ENCODE measurements at regions not wholly inside any gene's neighbourhood (a gene's known extent, or its start where the extent isn't known, plus 50 kb on each side); places are given as distances from the start of the nearest gene placed in this dataset.
"Not testable (repeated sequence)": the region's sequence is repeated elsewhere in the genome, so short reads cannot be mapped to it uniquely, and the experiment has no call there.

DNA sequence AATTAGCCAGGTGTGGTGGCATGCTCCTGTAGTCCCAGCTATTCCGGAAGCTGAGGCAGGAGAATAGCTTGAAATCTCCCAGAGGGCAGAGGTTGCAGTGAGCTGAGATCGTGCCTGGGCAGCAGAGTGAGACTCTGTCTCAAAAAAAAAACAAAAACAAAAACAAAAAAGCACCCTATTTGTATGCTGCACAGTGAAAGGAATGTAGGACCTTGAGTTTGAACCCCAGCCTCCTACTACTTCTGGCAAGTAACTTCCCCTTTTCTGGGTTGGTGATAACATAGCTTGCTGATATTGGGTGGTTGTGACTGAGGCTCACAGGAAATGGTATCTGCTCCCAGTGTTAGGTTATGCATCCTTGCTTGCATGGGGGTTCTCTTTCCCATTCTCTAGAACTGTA is 205.3 kb downstream of the BUB3 start:
- DNase-seq: no peak
- H3K4me3 ChIP-seq (ENCODE audit: insufficient read depth, low read depth, low read length): no peak overlapping the region
- no peaks in the 10 kb centered on the region for H3K36me3 ChIP-seq (replicated peaks; ENCODE audit: control insufficient read depth, insufficient read depth, low read length)
- H3K27me3 ChIP-seq (ENCODE audit: control insufficient read depth, insufficient read depth, low read length): no peaks in the 10 kb centered on the region

DNA sequence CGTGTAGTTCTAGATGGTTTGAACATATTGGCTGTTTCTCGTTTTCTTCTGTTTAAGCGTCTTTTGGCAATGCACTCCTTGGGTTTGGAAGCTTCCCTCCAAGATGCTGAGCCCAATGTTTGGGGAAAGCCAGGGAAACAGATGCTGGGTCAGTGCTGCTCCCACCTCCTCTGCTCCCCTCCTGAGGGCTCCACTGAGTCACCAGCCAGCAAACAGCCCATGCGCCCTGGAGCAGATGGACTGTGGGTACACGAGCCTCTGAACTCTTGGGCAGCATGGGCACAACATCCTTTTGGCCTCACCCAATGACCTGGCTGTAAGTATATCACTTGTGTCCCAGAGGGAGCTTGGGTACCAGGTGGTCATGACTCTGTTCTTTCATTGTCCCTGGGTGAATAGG is 207.6 kb downstream of the BUB3 start:
- no peak for DNase-seq
- no peaks in the 10 kb centered on the region for H3K27me3 ChIP-seq (ENCODE audit: control insufficient read depth, insufficient read depth, low read length)

DNA sequence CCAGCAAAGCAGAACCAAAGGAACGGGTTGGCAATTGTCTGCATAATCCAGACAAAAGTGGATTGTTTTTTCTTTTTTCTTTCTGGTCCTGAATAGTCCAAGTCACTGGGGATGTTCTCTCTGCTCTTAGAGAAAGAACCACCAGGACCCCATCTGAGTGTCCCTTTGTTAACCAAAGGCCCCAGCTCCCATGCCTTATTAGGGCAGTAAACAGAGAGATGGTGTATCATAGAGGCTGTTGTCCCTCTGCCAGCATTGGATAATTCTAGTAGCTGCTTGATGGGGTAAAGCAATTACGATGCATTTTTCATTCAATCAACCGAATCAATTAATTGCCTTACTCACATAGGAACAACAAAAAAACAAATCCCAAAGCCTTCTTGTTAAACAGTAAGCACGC is 213.0 kb downstream of the BUB3 start:
- H3K27me3 ChIP-seq (ENCODE audit: control insufficient read depth, insufficient read depth, low read length): no peaks in the 10 kb centered on the region
- H3K36me3 ChIP-seq (replicated peaks; ENCODE audit: control insufficient read depth, insufficient read depth, low read length): no peaks in the 10 kb centered on the region
- DNase-seq: no peak
- H3K4me3 ChIP-seq (ENCODE audit: insufficient read depth, low read depth, low read length): no peak overlapping the region

More for the DNA sequence above, 207.6 kb downstream of the BUB3 start:
- Histone ChIP-seq H3K4me3 (ENCODE audit: insufficient read depth, low read depth, low read length) (no peak overlapping the region), H3K36me3 (replicated peaks; ENCODE audit: control insufficient read depth, insufficient read depth, low read length) (no peaks in the 10 kb centered on the region)

DNA sequence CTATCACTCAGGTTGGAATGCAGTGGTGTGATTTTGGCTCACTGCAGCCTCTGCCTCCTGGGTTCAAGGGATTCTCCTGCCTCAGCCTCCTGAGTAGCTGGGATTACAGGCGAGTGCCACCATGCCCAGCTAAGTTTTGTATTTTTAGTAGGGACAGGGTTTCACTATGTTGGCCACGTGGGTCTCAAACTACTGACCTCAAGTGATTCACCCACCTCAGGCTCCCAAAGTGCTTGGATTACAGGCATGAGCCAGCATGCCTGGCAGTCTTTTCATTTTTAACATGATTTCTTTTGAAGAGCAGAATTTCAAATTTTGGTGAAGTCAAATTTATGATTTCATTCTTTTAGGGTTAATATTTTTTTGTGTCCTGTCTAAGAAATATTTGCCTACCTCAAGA is 217.4 kb downstream of the BUB3 start:
- H3K27me3 ChIP-seq (ENCODE audit: control insufficient read depth, insufficient read depth, low read length); DNase-seq; H3K36me3 ChIP-seq (replicated peaks; ENCODE audit: control insufficient read depth, insufficient read depth, low read length): not testable (repeated sequence)

DNA sequence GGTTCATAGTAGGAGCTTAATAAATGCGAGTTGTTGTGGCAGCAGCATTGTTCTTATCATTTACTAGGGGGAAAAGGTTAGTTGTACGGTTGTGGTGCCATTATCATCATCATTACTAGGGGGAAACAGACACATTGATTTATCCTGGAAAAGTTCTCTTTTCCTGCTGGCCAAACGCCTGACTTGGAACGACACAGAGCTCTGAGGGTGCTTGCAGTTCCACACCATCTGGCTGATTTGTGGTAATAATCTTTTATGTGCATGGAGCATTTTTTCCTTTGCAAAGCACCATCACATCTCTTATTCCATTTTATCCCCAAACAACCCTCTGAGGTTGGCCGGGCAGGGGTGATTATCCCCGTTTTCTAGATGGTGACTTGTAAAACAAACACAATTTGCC is 219.4 kb downstream of the BUB3 start:
- no peak for DNase-seq
- no peaks in the 10 kb centered on the region for H3K27me3 ChIP-seq (ENCODE audit: control insufficient read depth, insufficient read depth, low read length)
- no peaks in the 10 kb centered on the region for H3K36me3 ChIP-seq (replicated peaks; ENCODE audit: control insufficient read depth, insufficient read depth, low read length)
- H3K4me3 ChIP-seq (ENCODE audit: insufficient read depth, low read depth, low read length): no peak overlapping the region

More for the DNA sequence above, 217.4 kb downstream of the BUB3 start:
- not testable (repeated sequence) for H3K4me3 ChIP-seq (ENCODE audit: insufficient read depth, low read depth, low read length)

DNA sequence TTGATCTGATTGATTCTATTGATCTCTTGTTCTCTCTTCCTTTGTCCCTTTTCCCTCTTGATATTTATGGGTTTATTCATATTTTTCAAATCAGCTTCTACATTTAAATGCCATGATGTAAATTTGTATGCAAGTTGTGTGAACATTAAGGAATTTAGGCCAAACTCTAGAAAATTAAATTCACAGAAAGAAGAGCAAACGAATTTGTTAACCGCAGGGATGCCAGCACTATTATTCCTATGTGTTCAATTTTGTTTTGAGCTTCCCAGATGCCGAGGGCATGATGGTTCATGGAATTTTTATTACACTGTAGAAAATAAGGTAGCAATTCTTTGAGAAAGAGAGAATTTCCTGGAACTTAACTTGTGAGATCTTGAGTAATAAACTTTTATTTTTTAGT is 220.9 kb downstream of the BUB3 start:
- no peaks in the 10 kb centered on the region for H3K27me3 ChIP-seq (ENCODE audit: control insufficient read depth, insufficient read depth, low read length)
- DNase-seq: no peak
- no peaks in the 10 kb centered on the region for H3K36me3 ChIP-seq (replicated peaks; ENCODE audit: control insufficient read depth, insufficient read depth, low read length)
- H3K4me3 ChIP-seq (ENCODE audit: insufficient read depth, low read depth, low read length): no peak overlapping the region

DNA sequence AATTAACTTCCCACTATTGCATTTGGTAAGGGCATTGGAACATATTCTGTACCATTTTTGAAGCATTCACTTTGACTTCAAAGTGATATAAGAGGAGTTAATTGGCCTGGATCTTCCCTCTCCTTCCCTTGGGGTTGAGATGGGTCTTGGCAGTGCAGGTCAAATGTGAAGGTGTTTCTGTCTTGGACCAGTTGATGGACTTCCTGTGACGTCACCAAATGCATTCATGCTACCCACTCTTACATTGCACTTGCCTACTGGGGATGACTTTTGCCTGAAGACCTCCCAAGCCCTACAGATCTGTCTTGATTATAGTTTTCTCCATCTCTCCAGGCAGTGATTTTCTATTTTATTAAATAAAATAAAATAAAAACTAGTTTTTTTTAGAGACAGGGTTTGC is 221.5 kb downstream of the BUB3 start:
- DNase-seq: no peak
- no peaks in the 10 kb centered on the region for H3K27me3 ChIP-seq (ENCODE audit: control insufficient read depth, insufficient read depth, low read length)
- no peak overlapping the region for H3K4me3 ChIP-seq (ENCODE audit: insufficient read depth, low read depth, low read length)
- no peaks in the 10 kb centered on the region for H3K36me3 ChIP-seq (replicated peaks; ENCODE audit: control insufficient read depth, insufficient read depth, low read length)

DNA sequence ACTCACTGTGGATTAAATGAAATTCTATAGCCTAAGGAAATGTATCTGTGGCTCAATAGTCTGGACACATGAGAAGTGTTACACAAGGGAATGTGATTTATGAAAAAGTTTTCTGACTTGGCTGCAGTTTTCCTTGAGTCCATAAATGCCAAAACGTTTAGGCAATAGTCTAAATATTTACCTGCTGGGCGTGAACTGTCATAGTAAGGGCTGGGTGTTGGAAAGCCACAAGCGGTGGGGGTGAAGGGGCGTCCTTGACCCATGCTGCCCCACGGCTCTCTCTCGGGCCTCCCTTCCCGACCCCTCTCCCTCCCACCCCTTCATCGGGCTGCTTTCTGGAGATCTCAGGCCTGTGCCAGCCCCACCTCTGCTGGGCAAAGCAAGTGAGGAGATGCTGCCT is 223.7 kb downstream of the BUB3 start:
- no peak overlapping the region for H3K4me3 ChIP-seq (ENCODE audit: insufficient read depth, low read depth, low read length)
- H3K36me3 ChIP-seq (replicated peaks; ENCODE audit: control insufficient read depth, insufficient read depth, low read length): no peaks in the 10 kb centered on the region
- H3K27me3 ChIP-seq (ENCODE audit: control insufficient read depth, insufficient read depth, low read length): no peaks in the 10 kb centered on the region
- no peak for DNase-seq

DNA sequence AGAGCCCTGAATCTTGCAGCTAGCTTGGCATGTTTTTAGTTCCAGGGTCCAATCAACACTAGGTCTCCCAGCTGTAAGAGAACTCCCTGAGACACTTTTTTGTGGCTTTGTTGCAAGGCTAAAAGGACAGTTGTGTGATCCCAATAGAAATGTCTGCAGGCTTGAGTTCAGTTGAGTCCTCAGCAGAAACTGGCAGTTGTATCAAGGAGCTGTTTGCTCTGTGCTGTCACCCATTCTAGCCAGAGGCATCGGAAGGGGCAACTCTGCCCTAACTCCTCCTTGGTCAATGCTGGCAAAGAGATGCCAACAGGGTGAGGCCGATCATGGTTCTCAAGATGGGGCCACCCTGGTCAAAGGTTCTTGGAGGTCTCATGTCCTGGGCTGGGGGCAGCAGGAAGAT is 224.1 kb downstream of the BUB3 start:
- H3K27me3 ChIP-seq (ENCODE audit: control insufficient read depth, insufficient read depth, low read length): no peaks in the 10 kb centered on the region
- DNase-seq: no peak
- no peak overlapping the region for H3K4me3 ChIP-seq (ENCODE audit: insufficient read depth, low read depth, low read length)

DNA sequence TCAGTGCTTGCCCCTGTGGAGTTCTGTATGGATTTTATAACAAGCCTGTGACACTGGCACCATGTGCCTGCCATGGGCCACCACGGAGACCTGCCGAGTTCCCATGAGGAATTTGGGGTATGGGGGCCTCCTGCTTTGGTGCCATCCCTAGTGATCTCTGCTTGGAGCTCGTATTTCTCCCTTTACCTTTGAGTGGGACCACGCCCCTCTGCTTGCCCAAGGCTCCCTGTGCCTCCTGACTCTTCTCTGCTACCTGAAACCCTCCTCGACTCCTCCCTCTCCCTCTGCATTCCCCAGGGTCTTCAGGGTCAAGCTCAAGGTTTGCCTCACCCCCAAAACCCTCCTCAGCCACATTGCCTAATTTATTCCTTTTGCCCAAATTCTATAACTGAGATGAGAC is 225.0 kb downstream of the BUB3 start:
- Histone ChIP-seq H3K27me3 (ENCODE audit: control insufficient read depth, insufficient read depth, low read length) (no peaks in the 10 kb centered on the region), H3K4me3 (ENCODE audit: insufficient read depth, low read depth, low read length) (no peak overlapping the region), H3K36me3 (replicated peaks; ENCODE audit: control insufficient read depth, insufficient read depth, low read length) (no peaks in the 10 kb centered on the region)
- DNase-seq: peak; percentile 43

More for the DNA sequence above, 224.1 kb downstream of the BUB3 start:
- no peaks in the 10 kb centered on the region for H3K36me3 ChIP-seq (replicated peaks; ENCODE audit: control insufficient read depth, insufficient read depth, low read length)

DNA sequence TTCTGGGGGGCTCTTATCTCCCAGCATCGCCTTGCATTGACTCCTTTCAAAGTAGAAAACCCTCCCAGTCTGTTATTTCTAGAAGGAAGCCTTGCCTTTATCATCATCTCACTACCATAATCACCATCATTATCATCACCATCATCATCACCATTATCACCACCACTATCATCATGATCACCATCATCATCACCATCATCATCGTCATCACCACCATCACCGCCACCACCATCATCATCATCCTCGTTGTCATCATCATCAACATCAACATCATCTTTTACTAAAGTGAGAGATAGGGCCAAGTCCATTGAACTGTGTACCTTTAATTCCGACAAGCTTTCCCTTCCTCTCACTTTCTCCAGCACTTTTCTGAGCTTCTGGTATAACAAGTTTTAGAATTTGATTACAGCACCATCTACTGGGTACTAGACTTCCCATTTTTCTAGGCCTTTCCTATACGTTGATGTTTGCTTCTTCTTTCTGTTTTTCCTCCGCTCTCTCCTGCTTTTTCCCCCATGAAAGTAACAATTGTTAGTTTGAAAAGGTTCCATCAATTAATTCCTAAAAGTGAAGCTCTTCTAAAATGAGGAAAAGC is 226.4 kb downstream of the BUB3 start:
- Histone ChIP-seq H3K36me3 (replicated peaks; ENCODE audit: control insufficient read depth, insufficient read depth, low read length) (no peaks in the 10 kb centered on the region), H3K27me3 (ENCODE audit: control insufficient read depth, insufficient read depth, low read length) (no peaks in the 10 kb centered on the region), H3K4me3 (ENCODE audit: insufficient read depth, low read depth, low read length) (no peak overlapping the region)
- DNase-seq: no peak

DNA sequence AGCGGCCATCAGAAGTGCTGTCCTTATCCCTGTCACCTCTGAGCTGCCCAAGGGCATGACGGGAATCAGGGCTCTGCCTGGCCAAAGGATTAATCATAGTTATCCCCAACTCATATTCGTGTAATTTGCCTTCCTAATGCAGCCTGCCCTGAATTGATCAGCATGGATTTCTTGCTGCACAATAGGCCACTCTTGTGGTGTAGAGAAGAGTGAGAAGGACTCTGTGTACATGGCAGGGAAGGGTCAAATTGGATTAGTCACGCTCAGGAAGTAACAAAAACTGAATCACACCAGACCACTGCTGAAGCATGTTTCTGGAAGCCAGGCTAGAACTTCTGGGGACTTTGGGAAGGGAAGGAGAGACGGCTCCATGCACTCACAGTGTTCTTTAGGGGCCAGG is 227.0 kb downstream of the BUB3 start:
- H3K27me3 ChIP-seq (ENCODE audit: control insufficient read depth, insufficient read depth, low read length): no peaks in the 10 kb centered on the region
- H3K4me3 ChIP-seq (ENCODE audit: insufficient read depth, low read depth, low read length): no peak overlapping the region
- no peaks in the 10 kb centered on the region for H3K36me3 ChIP-seq (replicated peaks; ENCODE audit: control insufficient read depth, insufficient read depth, low read length)
- no peak for DNase-seq

DNA sequence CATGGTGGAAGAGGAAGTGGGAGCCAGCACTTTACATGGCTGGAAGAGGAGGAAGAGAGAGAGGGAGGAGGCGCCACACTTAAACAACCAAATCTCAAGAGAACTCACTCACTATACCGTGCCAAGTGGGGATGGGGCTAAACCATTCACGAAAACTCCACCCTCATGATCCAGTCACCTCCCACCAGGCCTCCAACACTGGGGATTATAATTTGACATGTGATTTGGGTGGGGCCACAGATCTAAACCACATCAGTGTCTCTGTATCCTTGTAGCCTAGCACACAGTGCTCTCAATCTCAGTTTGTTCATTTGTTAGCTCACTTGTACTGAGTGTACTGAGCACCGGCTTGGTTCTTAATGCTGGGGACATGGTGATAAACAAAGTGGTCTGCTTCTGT is 228.3 kb downstream of the BUB3 start:
- Histone ChIP-seq H3K36me3 (replicated peaks; ENCODE audit: control insufficient read depth, insufficient read depth, low read length) (no peaks in the 10 kb centered on the region), H3K4me3 (ENCODE audit: insufficient read depth, low read depth, low read length) (no peak overlapping the region), H3K27me3 (ENCODE audit: control insufficient read depth, insufficient read depth, low read length) (no peaks in the 10 kb centered on the region)
- no peak for DNase-seq

DNA sequence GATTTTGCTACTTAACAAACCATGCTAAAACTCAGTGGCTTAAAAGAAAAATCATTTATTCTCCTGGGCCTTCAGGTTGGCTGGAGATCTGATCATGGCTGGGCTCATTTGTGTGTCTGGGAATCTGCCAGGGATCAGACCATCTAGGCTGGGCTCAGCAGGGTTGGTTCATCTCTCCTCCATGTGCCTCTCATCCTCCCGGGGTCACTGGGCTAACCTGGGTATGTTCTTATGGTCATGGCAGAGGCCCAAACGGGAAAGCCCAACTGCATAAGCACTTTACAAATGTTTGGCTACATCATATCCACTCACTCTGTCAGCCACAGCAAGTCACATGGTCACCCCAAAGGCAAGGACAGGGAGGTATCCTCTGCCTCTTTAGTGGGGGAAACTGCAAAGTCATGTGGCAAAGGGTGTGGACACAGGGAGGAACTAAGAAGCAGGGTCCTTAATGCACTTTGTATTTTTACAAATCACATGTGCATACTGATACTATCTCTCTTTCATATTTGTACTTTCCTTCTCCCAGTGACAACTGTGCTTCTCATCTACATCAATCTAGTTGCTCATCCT is 231.4 kb downstream of the BUB3 start:
- no peaks in the 10 kb centered on the region for H3K36me3 ChIP-seq (replicated peaks; ENCODE audit: control insufficient read depth, insufficient read depth, low read length)
- H3K27me3 ChIP-seq (ENCODE audit: control insufficient read depth, insufficient read depth, low read length): no peaks in the 10 kb centered on the region
- DNase-seq: no peak
- no peak overlapping the region for H3K4me3 ChIP-seq (ENCODE audit: insufficient read depth, low read depth, low read length)

DNA sequence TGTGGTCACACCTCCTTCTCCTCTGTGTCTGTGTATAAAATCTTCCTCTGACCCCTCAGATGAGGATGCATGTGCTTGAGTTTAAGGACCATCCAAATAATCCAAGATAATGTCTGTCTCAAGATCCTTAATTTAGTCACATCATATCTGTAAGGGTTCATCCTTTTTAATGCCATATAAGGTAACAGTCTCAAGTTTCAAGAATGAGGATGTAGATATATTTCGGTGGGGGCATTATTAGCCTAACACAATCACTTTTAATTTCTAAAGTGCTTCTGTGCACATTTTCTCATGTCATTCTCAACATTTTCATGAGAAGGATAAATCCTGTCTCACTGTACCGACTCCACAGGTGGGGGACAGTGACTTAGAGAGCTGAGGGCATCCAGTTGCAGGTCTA is 235.3 kb downstream of the BUB3 start:
- H3K4me3 ChIP-seq (ENCODE audit: insufficient read depth, low read depth, low read length): no peak overlapping the region
- H3K36me3 ChIP-seq (replicated peaks; ENCODE audit: control insufficient read depth, insufficient read depth, low read length): no peaks in the 10 kb centered on the region
- no peaks in the 10 kb centered on the region for H3K27me3 ChIP-seq (ENCODE audit: control insufficient read depth, insufficient read depth, low read length)
- no peak for DNase-seq

DNA sequence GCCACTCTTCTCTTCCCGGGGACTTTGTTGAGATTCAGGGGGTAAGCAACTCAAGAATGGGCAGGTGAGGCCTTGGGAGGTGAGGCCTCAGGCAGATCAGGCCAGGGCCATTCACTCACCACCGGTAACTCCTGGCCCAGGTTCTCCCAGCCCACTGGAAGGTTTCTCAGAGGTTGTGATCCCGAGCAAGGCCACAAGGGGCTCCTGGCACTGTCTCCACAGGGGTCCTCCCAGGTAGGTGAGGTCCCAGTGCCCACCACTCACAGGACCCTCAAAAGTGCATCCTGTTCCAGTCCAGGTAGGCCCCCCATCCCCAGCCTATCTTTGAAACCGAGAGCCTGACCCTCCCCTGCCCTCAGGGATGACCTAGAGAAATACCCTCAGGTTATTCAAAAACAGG is 236.1 kb downstream of the BUB3 start:
- Histone ChIP-seq H3K4me3 (ENCODE audit: insufficient read depth, low read depth, low read length) (no peak overlapping the region), H3K27me3 (ENCODE audit: control insufficient read depth, insufficient read depth, low read length) (no peaks in the 10 kb centered on the region), H3K36me3 (replicated peaks; ENCODE audit: control insufficient read depth, insufficient read depth, low read length) (no peaks in the 10 kb centered on the region)
- peak; percentile 47 for DNase-seq
